Neural cell (in vitro differentiated cells): ENCODE measurements at regions not wholly inside any gene's neighbourhood (a gene's known extent, or its start where the extent isn't known, plus 50 kb on each side); places are given as distances from the start of the nearest gene placed in this dataset.
A peak's percentile ranks its signal among the peaks of the same experiment; 100 is the strongest.
"Not testable (repeated sequence)": the region's sequence is repeated elsewhere in the genome, so short reads cannot be mapped to it uniquely, and the experiment has no call there.

Experiments
- H2AFZ ChIP-seq: fragments of 200-600, 300-800 bp; sonication (generic), shearing (Covaris generic); 2 replicates; pipeline ENCODE4 v1.6.0; 2014; ENCODE audit warnings: low read depth, mild to moderate bottlenecking, antibody characterized with exemption, low read length, moderate library complexity
- H3F3A ChIP-seq: fragments of 200-600 bp; shearing (Covaris generic); 2 replicates; pipeline ENCODE4 v1.6.1; 2016; ENCODE audit warnings: mild to moderate bottlenecking, moderate library complexity, mixed read lengths, antibody characterized with exemption, low read length; ENCODE audit not compliant: insufficient read depth, poor library complexity, severe bottlenecking
- H3K27ac ChIP-seq: fragments of 200-600, 300-800 bp; sonication (generic), shearing (Covaris generic); 2 replicates; pipeline ENCODE4 v1.5.1; 2014; ENCODE audit warnings: mild to moderate bottlenecking, low read length, moderate library complexity
- H3K27me3 ChIP-seq: fragments of 300-800, 200-600 bp; sonication (generic), shearing (Covaris generic); 2 replicates; pipeline ENCODE4 v1.6.0; 2014; ENCODE audit warnings: mild to moderate bottlenecking, low read depth, low read length, moderate library complexity; ENCODE audit not compliant: insufficient read depth
- H3K36me3 ChIP-seq: fragments of 300-800, 200-600 bp; sonication (generic), shearing (Covaris generic); 2 replicates; pipeline ENCODE4 v1.5.1; 2014; ENCODE audit warnings: mild to moderate bottlenecking, antibody characterized with exemption, low read length, moderate library complexity; ENCODE audit not compliant: insufficient read depth
- H3K4me2 ChIP-seq: fragments of 300-800, 200-600 bp; sonication (generic), shearing (Covaris generic); 2 replicates; pipeline ENCODE4 v1.6.0; 2014; ENCODE audit warnings: mild to moderate bottlenecking, low read length
- H3K4me3 ChIP-seq: fragments of 300-800, 200-600 bp; sonication (generic), shearing (Covaris generic); 2 replicates; pipeline ENCODE4 v1.5.1; 2014; ENCODE audit warnings: mild to moderate bottlenecking, low read length, moderate library complexity
- H3K79me2 ChIP-seq: fragments of 200-600 bp; shearing (Covaris generic); replicated peaks from 2 replicates; pipeline ENCODE4 v1.6.0; 2014; ENCODE audit warnings: mild to moderate bottlenecking, low read length, moderate library complexity; ENCODE audit not compliant: insufficient read depth
- H3K9ac ChIP-seq: fragments of 300-800, 200-600 bp; sonication (generic), shearing (Covaris generic); 2 replicates; pipeline ENCODE4 v1.6.1; 2016; ENCODE audit warnings: mild to moderate bottlenecking, low read length, mixed read lengths
- H3K9me2 ChIP-seq: fragments of 200-600 bp; shearing (Covaris generic); 2 replicates; pipeline ENCODE4 v1.6.1; 2016; ENCODE audit warnings: mild to moderate bottlenecking, low read length, mixed read lengths; ENCODE audit not compliant: insufficient read depth
- H3K9me3 ChIP-seq: fragments of 200-600, 300-800 bp; sonication (generic), shearing (Covaris generic); 2 replicates; pipeline ENCODE4 v1.6.1; 2016; ENCODE audit warnings: mild to moderate bottlenecking, mixed run types, low read length, moderate library complexity, mixed read lengths
- H4K20me1 ChIP-seq: fragments of 200-600 bp; shearing (Covaris generic); 2 replicates; pipeline ENCODE4 v1.6.1; 2016; ENCODE audit warnings: mild to moderate bottlenecking, mixed run types; ENCODE audit not compliant: insufficient read depth

GRCh38 chr7:73244782-73245311 is 63.8 kb downstream of the NSUN5 start:
- not testable (repeated sequence) for H3K4me2 ChIP-seq, H2AFZ ChIP-seq, H3F3A ChIP-seq, H3K79me2 ChIP-seq, H3K27ac ChIP-seq, H3K9me2 ChIP-seq, H3K9me3 ChIP-seq, H3K27me3 ChIP-seq, H3K4me3 ChIP-seq, H3K9ac ChIP-seq, H3K36me3 ChIP-seq, H4K20me1 ChIP-seq

DNA sequence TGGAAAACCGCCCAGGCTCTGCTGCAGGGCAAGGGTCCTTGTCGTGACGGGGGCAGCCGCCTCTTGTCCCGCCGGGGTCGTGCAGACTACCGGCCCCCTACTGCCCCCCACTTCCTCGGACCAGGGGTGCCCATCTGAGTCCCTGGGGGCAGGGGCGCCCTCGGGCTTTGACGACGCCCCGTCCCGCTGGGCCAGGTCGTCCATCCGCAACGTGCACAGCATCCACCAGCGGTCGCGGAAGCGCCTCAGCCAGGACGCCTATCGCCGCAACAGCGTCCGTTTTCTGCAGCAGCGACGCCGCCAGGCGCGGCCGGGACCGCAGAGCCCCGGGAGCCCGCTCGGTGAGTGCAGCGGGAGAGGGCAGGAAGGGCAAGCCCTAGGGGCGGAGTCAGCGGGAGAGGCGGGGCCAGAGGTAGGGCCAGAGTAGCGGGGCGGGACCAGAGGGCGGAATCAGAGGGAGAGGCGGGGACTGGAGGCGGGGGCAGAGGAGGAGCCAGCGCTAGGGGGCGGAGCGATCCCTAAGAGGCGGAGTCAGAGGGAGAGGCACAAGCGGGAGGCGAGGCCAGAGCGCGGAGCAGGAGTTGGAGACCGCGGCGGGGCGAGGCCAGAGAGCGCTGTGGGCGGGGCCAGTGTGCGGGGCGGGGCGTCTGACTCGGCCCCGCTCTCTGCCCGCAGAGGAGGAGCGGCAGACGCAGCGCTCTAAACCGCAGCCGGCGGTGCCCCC is 73.5 kb downstream of the NSUN5 start:
- not testable (repeated sequence) for H3K27ac ChIP-seq, H3K79me2 ChIP-seq, H2AFZ ChIP-seq, H3K9ac ChIP-seq, H4K20me1 ChIP-seq, H3K9me3 ChIP-seq, H3F3A ChIP-seq, H3K9me2 ChIP-seq, H3K27me3 ChIP-seq, H3K4me2 ChIP-seq, H3K36me3 ChIP-seq
- peak overlapping the region; percentile 43 for H3K4me3 ChIP-seq

- H3K9me3 ChIP-seq, H3K36me3 ChIP-seq, H2AFZ ChIP-seq, H3K27me3 ChIP-seq, H3K9ac ChIP-seq, H3K27ac ChIP-seq, H4K20me1 ChIP-seq, H3F3A ChIP-seq, H3K79me2 ChIP-seq, H3K9me2 ChIP-seq, H3K4me2 ChIP-seq, H3K4me3 ChIP-seq: not testable (repeated sequence)
These were observed 82.9 kb downstream of the NSUN5 start for GRCh38 chr7:73225745-73226144.

- H3F3A ChIP-seq, H3K9me2 ChIP-seq, H3K4me3 ChIP-seq, H2AFZ ChIP-seq, H3K4me2 ChIP-seq, H3K79me2 ChIP-seq, H3K9ac ChIP-seq, H3K27ac ChIP-seq, H3K27me3 ChIP-seq, H3K36me3 ChIP-seq, H4K20me1 ChIP-seq, H3K9me3 ChIP-seq: not testable (repeated sequence)
These were observed 86.9 kb downstream of the NSUN5 start for GRCh38 chr7:73221724-73222123.

DNA sequence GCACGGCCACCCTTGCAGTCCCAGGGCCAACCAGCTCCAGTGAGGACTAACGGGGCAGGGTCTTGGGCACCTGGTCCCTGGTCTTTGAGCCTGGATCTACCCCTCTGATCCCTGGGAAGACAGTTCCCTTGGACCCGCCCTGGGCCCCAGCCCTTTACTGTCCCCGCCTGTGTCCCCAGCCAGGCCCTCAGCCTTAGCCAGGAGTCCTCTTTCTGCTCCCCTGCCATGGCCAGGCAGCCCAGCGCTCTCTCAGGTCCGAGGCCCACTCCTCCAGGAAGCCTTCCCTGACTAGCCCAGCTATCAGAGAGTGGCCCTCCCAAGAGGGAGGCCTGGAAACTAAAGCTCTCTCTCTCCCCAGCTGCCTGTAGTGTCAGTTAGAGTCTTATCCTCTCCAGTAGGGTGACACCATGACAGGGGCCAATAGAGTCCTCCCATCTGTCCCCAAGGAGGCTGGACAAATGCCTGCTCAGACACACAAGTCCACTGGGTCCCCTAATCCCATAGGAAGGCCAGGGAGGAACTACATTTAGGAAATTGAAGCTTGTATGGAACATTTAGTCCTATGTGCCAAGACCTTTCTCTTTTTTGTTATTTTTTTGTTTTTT is 87.8 kb downstream of the NSUN5 start:
- H3K27ac ChIP-seq, H3K4me2 ChIP-seq, H3K27me3 ChIP-seq, H3K36me3 ChIP-seq, H3K79me2 ChIP-seq, H2AFZ ChIP-seq, H3K9me2 ChIP-seq, H3K4me3 ChIP-seq, H4K20me1 ChIP-seq, H3K9me3 ChIP-seq, H3K9ac ChIP-seq, H3F3A ChIP-seq: not testable (repeated sequence)

GRCh38 chr7:73220357-73220756 is 88.3 kb downstream of the NSUN5 start:
- not testable (repeated sequence) for H3K79me2 ChIP-seq, H3K9me3 ChIP-seq, H3K27ac ChIP-seq, H3K9ac ChIP-seq, H3F3A ChIP-seq, H3K9me2 ChIP-seq, H2AFZ ChIP-seq, H3K4me3 ChIP-seq, H3K4me2 ChIP-seq, H4K20me1 ChIP-seq, H3K27me3 ChIP-seq, H3K36me3 ChIP-seq

GRCh38 chr7:73218802-73219201 is 89.8 kb downstream of the NSUN5 start:
- H2AFZ ChIP-seq, H3F3A ChIP-seq, H3K27ac ChIP-seq, H3K9me2 ChIP-seq, H3K4me3 ChIP-seq, H4K20me1 ChIP-seq, H3K9me3 ChIP-seq, H3K9ac ChIP-seq, H3K27me3 ChIP-seq, H3K36me3 ChIP-seq, H3K4me2 ChIP-seq, H3K79me2 ChIP-seq: not testable (repeated sequence)

GRCh38 chr7:73216046-73216675 is 92.5 kb downstream of the NSUN5 start:
- not testable (repeated sequence) for H3K36me3 ChIP-seq

More at GRCh38 chr7:73216046-73216675, 92.5 kb downstream of the NSUN5 start:
- H3K9ac ChIP-seq, H4K20me1 ChIP-seq, H3F3A ChIP-seq, H3K79me2 ChIP-seq, H2AFZ ChIP-seq, H3K27me3 ChIP-seq, H3K27ac ChIP-seq, H3K9me2 ChIP-seq, H3K4me3 ChIP-seq, H3K9me3 ChIP-seq, H3K4me2 ChIP-seq: not testable (repeated sequence)
